ENCODE measurements at regions not wholly inside any gene's neighbourhood (a gene's known extent, or its start where the extent isn't known, plus 50 kb on each side); places are given as distances from the start of the nearest gene placed in this dataset.

DNA sequence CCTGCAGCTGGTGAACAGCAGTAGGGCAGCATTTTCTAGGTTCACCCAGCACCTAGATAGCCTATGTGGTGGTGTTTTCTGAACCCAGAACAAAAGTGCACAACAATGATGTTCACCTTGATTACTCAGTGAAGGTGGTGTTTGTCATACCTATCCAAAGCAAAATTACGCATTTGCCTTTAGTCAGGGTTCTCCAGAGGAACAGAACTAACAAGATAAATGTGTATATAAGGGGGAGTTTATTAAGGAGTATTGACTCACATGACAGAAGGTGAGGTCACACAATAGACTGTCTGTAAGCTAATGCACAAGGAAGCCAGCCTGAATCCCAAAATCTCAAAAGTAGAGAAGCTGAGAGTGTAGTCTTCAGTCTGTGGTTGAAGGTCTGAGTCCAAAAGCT, 85.9 kb upstream of the NLGN4Y start:
- H3K9me3 ChIP-seq (ENCODE audit: control insufficient read depth in 3 of 3, low read length in 3 of 3): no peaks in the 10 kb centered on the region
- H3K36me3 ChIP-seq (ENCODE audit: control insufficient read depth in 3 of 3, insufficient read depth in 3 of 3, low read length in 3 of 3): no peaks in the 10 kb centered on the region
- no peak overlapping the region for H3K9ac ChIP-seq (ENCODE audit: low read depth in 1 of 3, low read length in 3 of 3)
- H3K27ac ChIP-seq (ENCODE audit: low read depth, low read length): no peak overlapping the region
- no peak overlapping the region for H3K4me3 ChIP-seq (ENCODE audit: low read length in 3 of 3)
- no peaks in the 10 kb centered on the region for H3K4me1 ChIP-seq (ENCODE audit: control insufficient read depth in 3 of 3, insufficient read depth in 3 of 3, low read length in 3 of 3)
- H3K27me3 ChIP-seq (ENCODE audit: control insufficient read depth in 3 of 3, insufficient read depth in 3 of 3, low read length in 3 of 3): no peaks in the 10 kb centered on the region

DNA sequence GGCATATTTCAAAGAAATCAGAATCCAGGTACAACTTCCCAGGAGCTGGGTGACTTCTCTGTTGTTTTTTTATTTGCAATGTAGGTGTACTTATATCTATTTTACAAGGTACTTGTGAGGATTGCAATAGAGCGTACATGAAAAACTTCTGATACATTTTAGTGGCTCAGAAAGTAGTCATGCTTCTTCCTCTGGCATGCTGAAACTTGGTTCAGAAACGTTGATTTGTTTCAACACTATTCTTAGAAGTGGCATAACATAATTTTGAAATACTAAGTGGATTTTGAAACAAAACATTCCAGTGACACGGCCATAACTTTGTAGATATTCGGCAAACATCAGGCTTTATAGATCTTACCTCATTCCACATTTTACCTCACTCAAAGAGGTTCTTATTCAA, 79.8 kb upstream of the NLGN4Y start:
- Histone ChIP-seq H3K36me3 (ENCODE audit: control insufficient read depth in 3 of 3, insufficient read depth in 3 of 3, low read length in 3 of 3) (no peaks in the 10 kb centered on the region), H3K4me3 (ENCODE audit: low read length in 3 of 3) (no peak overlapping the region), H3K27ac (ENCODE audit: low read depth, low read length) (no peak overlapping the region), H3K4me1 (ENCODE audit: control insufficient read depth in 3 of 3, insufficient read depth in 3 of 3, low read length in 3 of 3) (no peaks in the 10 kb centered on the region), H3K9ac (ENCODE audit: low read depth in 1 of 3, low read length in 3 of 3) (no peak overlapping the region), H3K27me3 (ENCODE audit: control insufficient read depth in 3 of 3, insufficient read depth in 3 of 3, low read length in 3 of 3) (no peaks in the 10 kb centered on the region), H3K9me3 (ENCODE audit: control insufficient read depth in 3 of 3, low read length in 3 of 3) (no peaks in the 10 kb centered on the region)

DNA sequence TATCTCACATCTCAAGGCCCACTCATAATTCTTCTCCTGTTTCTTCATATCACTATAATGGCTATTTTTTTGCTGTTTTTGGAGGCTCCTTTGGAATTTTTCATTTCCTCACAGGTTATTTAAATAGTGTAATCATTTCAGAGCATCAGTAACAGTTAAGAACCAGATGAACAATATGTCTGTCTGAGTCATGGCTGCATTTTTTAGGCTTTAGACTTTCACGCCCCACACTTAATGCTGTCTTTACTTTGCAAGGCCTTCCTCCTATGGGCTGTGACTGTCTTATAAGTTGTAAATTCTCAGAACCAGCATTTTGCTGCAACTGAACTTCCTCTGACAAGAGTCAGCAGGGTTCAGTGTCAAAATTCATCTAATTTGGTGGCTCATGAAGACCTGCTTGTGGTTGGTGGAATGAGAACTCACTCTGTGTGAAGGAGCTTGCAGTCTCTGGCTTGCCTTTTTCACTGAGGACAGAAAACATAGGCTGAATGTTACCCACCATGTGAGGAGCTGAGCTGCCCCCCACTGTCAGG, 56.1 kb upstream of the NLGN4Y start:
- H3K9ac ChIP-seq (ENCODE audit: low read depth in 1 of 3, low read length in 3 of 3): no peak overlapping the region
- no peaks in the 10 kb centered on the region for H3K4me1 ChIP-seq (ENCODE audit: control insufficient read depth in 3 of 3, insufficient read depth in 3 of 3, low read length in 3 of 3)
- no peaks in the 10 kb centered on the region for H3K36me3 ChIP-seq (ENCODE audit: control insufficient read depth in 3 of 3, insufficient read depth in 3 of 3, low read length in 3 of 3)
- H3K27me3 ChIP-seq (ENCODE audit: control insufficient read depth in 3 of 3, insufficient read depth in 3 of 3, low read length in 3 of 3): no peaks in the 10 kb centered on the region
- H3K9me3 ChIP-seq (ENCODE audit: control insufficient read depth in 3 of 3, low read length in 3 of 3): no peaks in the 10 kb centered on the region
- no peak overlapping the region for H3K27ac ChIP-seq (ENCODE audit: low read depth, low read length)
- H3K4me3 ChIP-seq (ENCODE audit: low read length in 3 of 3): no peak overlapping the region

DNA sequence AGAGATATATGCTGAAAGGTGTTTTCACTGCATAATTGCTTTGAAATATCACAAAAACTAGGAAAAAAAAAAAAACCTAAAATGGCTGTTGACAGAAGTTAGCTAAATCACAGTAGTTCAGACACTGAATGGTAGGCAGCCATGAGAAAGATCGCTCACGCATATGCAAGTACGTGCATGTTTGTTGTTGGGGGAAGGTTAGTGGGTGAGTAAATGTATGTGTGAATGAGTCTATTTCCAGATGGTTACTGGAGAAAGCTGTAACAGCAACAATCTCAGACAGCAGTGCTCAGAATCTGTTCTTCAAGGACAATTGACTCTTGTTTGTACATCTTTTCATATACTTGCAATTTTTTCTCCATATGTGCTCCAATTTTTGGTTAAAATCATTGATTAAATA, 51.9 kb upstream of the NLGN4Y start:
- Histone ChIP-seq H3K36me3 (ENCODE audit: control insufficient read depth in 3 of 3, insufficient read depth in 3 of 3, low read length in 3 of 3) (no peaks in the 10 kb centered on the region), H3K27me3 (ENCODE audit: control insufficient read depth in 3 of 3, insufficient read depth in 3 of 3, low read length in 3 of 3) (no peaks in the 10 kb centered on the region), H3K4me1 (ENCODE audit: control insufficient read depth in 3 of 3, insufficient read depth in 3 of 3, low read length in 3 of 3) (no peaks in the 10 kb centered on the region), H3K9me3 (ENCODE audit: control insufficient read depth in 3 of 3, low read length in 3 of 3) (no peaks in the 10 kb centered on the region), H3K9ac (ENCODE audit: low read depth in 1 of 3, low read length in 3 of 3) (no peak overlapping the region), H3K4me3 (ENCODE audit: low read length in 3 of 3) (no peak overlapping the region), H3K27ac (ENCODE audit: low read depth, low read length) (no peak overlapping the region)

DNA sequence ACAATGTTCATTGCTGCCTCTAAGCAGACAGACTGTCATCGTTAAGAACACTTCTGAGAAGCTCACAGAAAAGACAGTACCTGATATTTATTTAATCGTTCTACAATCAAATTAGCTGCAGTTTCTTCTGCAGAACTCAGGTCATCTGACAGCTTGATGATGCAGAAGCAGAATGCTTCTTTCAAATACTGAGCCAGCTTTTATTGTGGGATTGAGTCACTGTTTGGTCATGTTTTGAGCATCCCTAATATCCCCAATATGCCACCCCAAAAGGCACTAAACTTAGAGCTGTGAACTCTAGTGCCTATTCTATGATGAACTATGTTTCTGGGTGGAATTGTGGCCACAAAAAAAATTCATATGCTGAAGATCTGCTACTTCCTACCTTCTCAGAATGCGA, 51.0 kb upstream of the NLGN4Y start:
- no peaks in the 10 kb centered on the region for H3K4me1 ChIP-seq (ENCODE audit: control insufficient read depth in 3 of 3, insufficient read depth in 3 of 3, low read length in 3 of 3)
- no peaks in the 10 kb centered on the region for H3K27me3 ChIP-seq (ENCODE audit: control insufficient read depth in 3 of 3, insufficient read depth in 3 of 3, low read length in 3 of 3)
- H3K4me3 ChIP-seq (ENCODE audit: low read length in 3 of 3): no peak overlapping the region
- H3K27ac ChIP-seq (ENCODE audit: low read depth, low read length): no peak overlapping the region
- no peak overlapping the region for H3K9ac ChIP-seq (ENCODE audit: low read depth in 1 of 3, low read length in 3 of 3)
- no peaks in the 10 kb centered on the region for H3K36me3 ChIP-seq (ENCODE audit: control insufficient read depth in 3 of 3, insufficient read depth in 3 of 3, low read length in 3 of 3)
- no peaks in the 10 kb centered on the region for H3K9me3 ChIP-seq (ENCODE audit: control insufficient read depth in 3 of 3, low read length in 3 of 3)

Data from skeletal muscle tissue (tissue), 3 donors.